ENCODE measurements at regions not wholly inside any gene's neighbourhood (a gene's known extent, or its start where the extent isn't known, plus 50 kb on each side); places are given as distances from the start of the nearest gene placed in this dataset.
"Not testable (repeated sequence)": the region's sequence is repeated elsewhere in the genome, so short reads cannot be mapped to it uniquely, and the experiment has no call there.

- DNase-seq: no peak
These were observed 92.3 kb upstream of the SLC7A11 start for GRCh38 chr4:138334346-138335016.

GRCh38 chr4:138332415-138332814 lies 90.3 kb upstream of the SLC7A11 start:
- DNase-seq: not testable (repeated sequence)

GRCh38 chr4:138330531-138330930 lies 88.4 kb upstream of the SLC7A11 start:
- DNase-seq: no peak

GRCh38 chr4:138329506-138330070 lies 87.4 kb upstream of the SLC7A11 start:
- DNase-seq: no peak

- DNase-seq: no peak
These were observed 85.2 kb upstream of the SLC7A11 start for GRCh38 chr4:138327338-138327737.

- DNase-seq: peak in 13 of 58 donors; percentile 1 to 75 (median 13)
These were observed 78.7 kb upstream of the SLC7A11 start for GRCh38 chr4:138320831-138321230.

GRCh38 chr4:138320030-138320429 lies 77.9 kb upstream of the SLC7A11 start:
- DNase-seq: no peak

GRCh38 chr4:138317175-138317748 lies 75.1 kb upstream of the SLC7A11 start:
- no peak for DNase-seq

- no peak for DNase-seq
These were observed 70.4 kb upstream of the SLC7A11 start for GRCh38 chr4:138312536-138312911.

GRCh38 chr4:138311771-138312535 lies 69.8 kb upstream of the SLC7A11 start:
- DNase-seq: no peak

- no peak for DNase-seq
These were observed 68.8 kb upstream of the SLC7A11 start for GRCh38 chr4:138310991-138311390.

- no peak for DNase-seq
These were observed 68.3 kb upstream of the SLC7A11 start for GRCh38 chr4:138310498-138310897.

GRCh38 chr4:138308356-138308755 lies 66.2 kb upstream of the SLC7A11 start:
- no peak for DNase-seq

- no peak for DNase-seq
These were observed 65.2 kb upstream of the SLC7A11 start for GRCh38 chr4:138307319-138307718.

GRCh38 chr4:138305050-138305449 lies 62.9 kb upstream of the SLC7A11 start:
- DNase-seq: no peak

GRCh38 chr4:138301536-138301935 lies 59.4 kb upstream of the SLC7A11 start:
- no peak for DNase-seq

- DNase-seq: no peak
These were observed 58.5 kb upstream of the SLC7A11 start for GRCh38 chr4:138300616-138301015.

- DNase-seq: no peak
These were observed 57.7 kb upstream of the SLC7A11 start for GRCh38 chr4:138299881-138300280.

- no peak for DNase-seq
These were observed 56.7 kb upstream of the SLC7A11 start for GRCh38 chr4:138298866-138299265.

- DNase-seq: no peak
These were observed 56.3 kb upstream of the SLC7A11 start for GRCh38 chr4:138298431-138298830.

- no peak for DNase-seq
These were observed 55.7 kb upstream of the SLC7A11 start for GRCh38 chr4:138297743-138298405.

GRCh38 chr4:138292321-138292720 lies 50.2 kb upstream of the SLC7A11 start:
- no peak for DNase-seq
